CD4-positive, alpha-beta T cell treated with Interleukin-10 for 1 hour (primary cell): ENCODE measurements at regions not wholly inside any gene's neighbourhood (a gene's known extent, or its start where the extent isn't known, plus 50 kb on each side); places are given as distances from the start of the nearest gene placed in this dataset.

Experiments
- DNase-seq: peaks from one replicate; pipeline ENCODE4 v3.0.0-alpha.2; 2020

DNA sequence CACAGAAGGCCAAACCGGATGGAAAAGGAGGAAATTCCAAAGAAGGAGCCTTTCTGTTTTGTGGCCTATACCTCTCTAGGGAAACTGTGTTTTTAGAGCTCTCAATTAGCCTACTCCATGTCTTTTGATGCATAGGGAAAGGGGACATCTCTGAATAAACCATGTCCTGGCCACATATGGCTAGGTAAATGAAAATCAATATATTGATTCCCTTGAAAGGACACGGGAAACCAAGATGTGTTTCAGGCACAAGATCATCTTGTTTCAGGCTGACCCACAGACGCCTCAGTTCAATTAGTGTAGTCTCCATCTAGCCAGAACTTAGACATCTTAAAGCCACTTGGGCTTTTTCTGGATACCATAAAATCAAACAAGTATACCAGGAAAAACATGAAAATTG, 363.1 kb downstream of the ENC1 start:
- DNase-seq: no peak

DNA sequence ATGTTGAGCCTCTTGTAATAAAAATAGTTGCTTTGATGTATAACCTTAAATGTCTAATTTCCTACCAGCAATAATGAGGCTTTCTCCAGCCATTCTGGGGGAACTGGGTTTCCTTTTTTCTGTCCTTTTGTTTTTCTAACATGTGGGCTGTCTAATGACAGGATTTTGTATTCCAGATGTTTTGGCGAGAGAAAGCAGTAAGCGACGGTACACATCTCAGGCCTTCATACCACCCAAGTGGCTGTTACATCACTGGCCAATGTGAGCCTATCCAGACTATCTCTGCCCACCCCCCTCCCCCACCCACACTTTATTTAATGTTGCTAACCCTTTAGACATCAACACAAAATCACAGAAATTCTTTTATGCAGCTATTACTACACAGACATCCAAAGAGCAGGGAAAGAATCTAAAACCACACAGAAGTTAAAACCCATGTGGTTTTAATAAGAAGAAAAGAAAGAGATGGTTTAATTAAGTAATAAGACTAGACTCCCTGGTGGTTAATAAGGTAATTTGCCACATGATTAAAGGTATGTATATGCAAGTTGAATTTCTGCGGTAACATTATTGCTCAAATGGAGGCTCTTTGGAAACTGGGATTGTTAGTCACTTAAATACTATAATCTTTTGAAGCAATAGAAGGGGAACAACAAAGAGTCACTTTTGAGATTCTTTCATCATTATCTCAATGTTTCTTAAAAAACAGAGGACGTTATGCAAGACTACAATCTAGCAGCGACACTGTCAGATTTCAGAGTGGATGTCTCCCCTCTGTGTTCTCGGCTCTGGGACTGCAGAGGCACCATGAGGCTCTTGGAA, 365.1 kb downstream of the ENC1 start:
- no peak for DNase-seq

DNA sequence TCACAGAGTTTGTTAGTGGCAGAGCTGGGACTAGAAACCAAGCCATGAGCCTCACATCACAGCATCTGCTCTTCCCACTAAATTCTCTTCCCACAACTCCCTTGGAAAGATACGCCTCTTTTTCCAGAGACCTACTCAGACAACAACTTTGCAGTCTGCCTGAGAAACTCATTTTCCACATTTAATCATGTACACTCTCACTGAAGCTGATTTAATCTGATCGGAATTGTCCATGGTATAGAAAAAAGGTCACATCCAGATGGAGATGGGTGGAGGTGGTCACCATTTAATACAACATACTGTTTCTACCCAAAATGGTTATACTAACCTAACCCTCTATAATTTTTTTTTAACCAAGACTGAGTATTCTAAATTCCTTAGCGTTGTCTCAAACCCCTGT, 366.2 kb downstream of the ENC1 start:
- no peak for DNase-seq

DNA sequence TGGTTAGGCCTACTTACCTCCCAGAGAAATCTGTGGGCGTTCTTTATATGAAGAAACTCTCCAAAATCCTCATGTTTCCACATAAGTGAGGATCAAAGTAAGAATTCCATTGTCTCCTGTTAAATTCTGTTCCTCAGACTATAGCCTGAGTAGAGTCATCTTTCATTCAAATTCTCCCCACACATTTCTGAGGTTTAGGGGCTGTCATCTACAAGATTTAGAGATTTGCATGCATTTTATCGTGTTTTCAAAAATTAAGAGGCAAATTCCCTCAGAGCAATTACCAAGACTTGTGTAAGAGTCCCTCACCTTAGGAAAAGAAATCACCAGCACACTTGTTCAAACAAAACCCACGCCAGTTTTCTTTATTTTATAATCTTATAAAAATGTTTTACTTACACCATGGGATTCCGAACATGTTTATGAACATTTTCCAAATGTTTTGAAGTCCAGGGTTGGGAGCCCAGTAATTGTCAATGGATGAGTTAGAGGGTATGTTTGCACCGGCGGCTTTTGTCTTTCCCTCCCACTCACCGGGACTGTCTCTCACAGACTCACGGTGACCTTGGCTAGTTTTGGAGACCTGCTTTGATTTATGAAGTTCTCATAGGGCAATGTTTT, 367.6 kb downstream of the ENC1 start:
- DNase-seq: no peak

DNA sequence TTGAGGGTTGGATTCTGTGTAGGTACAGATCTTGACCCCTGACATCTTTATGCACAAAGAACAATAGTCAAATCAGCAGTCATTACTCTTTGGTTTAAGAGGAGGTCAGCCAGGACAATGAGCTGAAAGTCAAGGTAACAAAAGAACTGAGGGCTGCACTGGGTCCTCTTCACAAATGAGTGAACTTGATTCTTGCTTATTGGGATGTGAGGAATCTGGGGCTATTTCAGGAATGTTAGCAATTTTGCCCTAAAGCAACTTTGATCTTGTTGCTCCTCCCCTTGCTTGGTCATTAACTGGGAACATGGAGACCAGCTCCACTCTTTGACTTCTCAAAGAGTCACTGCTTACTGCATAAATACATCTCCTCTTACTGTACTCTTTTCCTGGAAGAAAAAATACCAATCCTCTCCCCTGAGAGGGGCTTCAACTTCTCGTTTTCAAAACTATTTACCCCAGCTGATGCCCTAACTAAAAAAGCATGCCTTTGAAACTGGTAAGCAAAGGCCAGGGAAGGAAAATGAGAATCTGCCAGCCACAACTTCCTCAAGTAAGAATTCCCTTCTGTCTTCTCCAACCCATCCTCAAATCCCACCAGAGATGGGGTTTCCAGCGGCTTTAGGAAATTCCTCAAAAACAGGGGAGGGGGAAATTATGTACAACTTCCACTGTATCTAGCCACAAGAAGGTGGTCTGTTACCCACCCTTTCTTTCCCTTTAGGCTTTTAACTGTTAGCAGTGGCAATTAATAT, 368.3 kb downstream of the ENC1 start:
- DNase-seq: no peak

DNA sequence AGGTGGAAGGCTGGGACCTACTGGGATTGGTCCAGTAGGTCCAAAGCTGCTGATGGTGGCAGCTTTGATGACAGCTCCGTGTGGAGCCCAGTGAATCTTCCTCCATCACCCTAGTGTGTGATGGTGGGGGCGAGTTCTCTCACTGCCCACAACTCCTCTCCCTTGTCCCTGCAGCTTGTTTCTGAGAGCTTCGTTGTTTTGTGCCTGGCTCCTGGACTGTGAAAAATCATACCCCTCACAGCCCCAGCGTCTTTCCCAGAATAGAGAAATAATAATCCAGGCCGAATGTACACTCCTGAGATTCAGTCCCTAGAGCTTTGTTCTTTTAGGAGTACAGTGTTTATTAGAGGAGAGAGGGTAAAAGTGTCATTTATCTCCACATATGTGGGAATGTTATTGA, 372.2 kb downstream of the ENC1 start:
- no peak for DNase-seq

DNA sequence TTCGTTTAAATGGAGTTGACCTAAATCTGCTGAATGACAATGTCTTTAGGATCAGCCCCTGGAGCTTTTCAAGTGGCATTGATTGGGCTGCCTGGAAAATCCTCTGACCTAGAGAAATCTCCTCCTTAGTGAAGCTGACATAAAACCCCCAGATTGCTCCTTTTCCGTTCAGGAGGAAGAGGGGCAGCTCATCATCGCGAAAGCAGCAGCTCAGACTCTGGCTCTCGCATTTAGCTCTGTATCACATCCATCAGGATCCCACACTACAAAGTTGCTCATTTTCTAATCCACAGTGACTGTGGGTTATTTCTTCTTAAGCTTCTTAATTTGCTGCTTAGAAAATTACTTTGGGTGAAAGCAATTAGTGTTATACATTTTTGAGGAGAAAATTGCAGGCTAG, 373.7 kb downstream of the ENC1 start:
- no peak for DNase-seq

DNA sequence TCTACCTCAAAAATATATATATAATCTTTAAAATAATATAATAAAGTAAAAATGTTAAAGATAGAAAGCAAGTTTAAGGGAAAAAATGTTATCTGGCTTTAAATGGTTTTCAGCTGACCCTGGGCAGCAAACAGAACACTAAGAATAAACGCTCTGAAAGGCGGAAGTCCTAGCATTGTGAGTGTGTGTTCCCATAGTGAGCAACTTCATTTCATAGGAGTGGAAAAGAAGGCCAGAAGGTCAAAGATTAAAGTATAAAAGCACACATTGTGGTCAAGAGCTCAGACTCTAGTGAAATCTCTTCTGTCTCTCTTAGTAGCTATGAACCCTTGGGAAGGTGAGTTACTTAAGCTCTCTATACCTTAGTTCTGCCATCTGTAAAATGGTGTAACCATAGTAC, 374.4 kb downstream of the ENC1 start:
- DNase-seq: no peak

DNA sequence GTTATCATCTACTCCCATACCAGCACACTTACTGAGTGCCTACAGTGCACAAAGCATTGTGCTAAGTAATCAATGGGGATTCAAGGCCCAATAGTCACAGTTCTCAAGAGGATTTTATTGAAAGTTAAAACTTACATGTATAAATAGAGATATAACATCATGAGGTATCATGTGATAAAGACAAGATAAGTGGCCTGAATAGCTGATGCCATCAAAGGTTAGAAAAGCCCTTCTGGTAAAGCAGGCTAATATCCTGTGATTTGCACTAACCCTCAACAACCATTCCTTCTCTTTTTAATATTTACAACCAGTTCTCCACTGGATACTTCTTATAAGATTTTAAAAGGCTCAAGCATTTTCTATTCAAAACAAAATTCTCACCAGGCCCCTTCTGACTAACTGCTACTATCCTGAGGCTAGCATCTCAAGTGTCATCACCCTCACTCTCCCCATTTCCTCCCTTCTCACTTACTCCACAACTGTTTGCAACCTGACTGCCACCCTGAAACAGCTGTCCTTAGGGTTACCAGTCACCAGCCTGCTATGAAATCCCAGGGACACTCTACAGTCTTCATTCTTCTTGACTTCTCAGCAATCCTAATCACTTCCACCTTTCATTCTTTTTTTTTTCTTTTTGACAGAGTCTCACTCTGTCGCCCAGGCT, 377.9 kb downstream of the ENC1 start:
- DNase-seq: no peak

DNA sequence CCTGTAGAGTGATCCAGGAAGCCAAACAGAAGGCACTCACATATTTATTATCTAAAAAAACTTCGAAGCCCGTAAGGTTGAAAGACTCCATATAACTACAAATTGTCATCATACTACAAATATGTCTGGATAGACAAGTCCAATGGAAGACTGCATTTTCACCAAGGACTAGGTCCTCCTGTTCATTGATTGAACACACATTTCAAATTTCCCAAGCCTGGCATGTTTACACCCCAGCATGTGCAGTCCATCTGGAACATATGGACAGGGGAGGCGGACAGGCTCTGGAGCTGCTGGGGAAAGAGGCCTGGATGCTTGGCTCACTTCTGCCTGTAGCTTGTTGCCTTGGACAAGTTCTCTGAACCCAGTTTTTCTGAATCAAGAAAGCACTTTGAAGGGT, 378.7 kb downstream of the ENC1 start:
- DNase-seq: no peak

DNA sequence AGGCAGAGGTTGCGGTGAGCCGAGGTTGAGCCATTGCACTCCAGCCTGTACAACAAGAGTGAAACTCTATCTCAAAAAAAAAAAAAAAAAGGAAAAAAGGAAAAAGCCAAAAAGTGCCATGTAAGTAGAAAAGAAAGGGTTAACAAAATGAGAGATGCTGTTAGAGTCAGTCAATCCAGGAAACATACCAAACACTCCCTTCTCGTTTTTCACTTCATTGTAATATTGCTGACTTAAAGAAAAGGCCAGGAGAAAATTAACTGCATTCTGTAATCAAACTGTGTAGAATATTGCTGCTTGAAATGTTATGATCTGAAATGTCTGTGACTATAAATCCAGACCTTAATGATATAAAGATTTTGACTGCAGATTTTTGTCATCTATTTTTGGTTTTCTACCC, 379.1 kb downstream of the ENC1 start:
- DNase-seq: no peak

DNA sequence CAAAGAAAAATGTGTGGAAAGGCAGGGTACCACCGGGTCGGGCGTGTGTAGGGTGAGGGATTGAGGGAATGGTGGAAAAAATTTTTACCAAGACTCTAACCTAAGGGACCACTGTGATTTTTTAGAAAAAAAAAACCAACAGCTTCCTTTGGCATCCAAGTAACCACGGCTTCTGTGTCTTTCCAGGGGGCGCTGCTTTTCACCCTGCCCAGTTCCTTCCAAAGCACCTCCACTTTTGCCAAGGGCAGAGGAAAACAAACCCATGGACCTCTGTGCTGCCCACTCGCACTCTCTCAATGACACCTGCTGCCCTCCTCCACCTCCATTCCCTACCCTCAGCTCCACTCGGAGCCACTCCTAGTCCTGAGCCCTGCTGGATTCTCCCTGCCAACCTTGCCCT, 381.0 kb downstream of the ENC1 start:
- DNase-seq: no peak

DNA sequence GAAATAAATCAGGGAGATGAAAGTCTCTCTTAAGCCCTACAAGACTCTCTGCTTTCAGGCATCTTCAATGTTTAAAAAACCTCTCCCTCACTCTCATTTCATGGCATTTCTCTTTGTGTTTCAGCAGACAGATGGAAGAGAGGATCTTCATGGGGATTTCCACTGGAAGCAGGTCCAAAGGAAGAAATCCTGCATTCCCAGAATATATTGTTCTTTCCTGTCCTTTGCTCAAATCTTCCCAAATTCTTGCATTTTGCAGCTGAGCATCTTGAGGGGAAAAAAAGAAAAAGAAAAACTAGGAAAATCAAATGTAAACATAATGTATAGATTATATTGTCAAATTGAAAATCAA, 382.2 kb downstream of the ENC1 start:
- no peak for DNase-seq

DNA sequence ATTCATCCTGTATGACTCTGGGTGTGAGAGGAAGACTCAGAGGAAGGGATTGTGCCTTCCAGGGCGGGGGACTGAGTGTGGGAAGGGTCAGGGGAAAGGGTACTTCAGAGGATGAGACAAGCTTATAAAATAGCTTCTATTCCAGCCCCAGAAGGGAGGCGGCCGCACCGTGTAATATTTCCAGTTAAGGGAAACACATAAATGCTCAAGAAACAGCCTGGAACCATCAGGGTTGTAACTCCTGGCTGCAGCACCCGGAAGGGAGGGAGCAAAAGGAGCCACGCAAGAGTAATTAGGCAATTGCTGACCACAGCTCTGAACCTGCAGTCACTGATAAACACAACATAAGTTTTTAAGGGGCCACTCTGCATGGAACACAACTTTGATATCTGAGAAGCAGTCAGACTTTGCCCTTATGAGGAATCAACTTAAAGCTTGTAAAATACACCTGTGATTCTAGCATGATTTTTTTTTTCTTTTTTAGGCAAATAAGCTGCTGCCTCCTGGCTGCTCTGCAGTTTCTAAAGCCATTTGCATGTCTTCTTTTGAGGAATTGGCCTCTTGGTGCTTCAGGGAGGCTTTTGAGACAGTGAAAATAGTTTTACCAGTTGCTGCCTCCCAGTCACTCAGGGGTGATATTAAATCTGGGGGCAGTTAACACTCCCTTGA, 382.7 kb downstream of the ENC1 start:
- no peak for DNase-seq

DNA sequence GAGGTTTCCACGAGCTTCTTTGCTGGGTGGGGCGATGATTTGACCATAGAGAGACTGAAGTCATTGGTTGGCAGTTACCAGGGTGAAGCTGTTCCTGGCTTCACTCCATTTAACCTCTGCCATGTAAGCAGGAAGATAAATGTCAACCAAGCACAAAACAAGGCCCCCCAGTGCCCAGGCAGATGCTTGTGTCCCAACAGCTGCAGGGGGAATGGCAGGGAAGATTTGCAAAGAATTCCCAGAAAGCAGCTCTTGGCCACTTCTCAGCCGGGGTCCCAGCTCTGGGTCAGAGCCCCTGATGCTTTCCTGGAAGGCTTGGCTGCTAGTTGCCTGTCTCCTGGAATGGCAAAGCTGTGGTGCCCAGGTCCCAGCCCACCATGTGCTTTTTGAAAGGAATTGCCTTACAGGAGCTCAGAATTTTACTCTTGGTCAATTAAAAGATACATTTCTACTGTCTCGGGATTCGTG, 383.4 kb downstream of the ENC1 start:
- DNase-seq: no peak

DNA sequence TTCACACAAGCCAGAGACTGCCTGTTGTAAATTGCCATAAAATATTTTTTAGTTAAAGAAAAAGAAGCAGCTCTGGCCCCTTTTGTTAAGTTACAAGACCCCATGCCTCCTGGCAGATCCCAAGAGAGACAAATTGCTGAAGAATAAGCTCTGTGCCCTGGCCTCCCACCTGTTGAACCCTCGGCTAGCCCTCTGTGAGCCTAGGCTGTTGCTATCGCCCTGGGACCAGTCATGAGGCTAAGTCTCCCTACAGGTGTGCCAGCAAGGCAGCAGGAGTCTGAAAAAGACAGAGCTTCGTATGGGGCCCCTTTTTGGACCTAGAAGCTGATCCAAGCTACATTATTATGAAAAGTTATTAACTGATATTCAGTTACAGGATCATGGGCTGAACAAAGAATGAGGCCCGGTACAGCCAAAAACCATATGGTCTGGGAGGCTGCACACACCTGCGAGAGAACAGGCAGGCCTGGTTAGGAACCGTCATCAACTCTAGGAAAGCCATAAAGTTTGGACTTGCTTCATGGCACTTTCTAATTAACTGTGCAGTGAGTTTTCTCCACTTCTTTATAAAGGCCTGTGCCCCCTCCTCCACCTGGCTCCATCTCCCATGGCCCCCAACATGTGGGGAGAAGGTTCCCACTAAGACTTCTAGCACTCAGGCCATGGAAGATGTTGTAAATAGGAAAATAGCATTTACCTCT, 384.7 kb downstream of the ENC1 start:
- DNase-seq: no peak

DNA sequence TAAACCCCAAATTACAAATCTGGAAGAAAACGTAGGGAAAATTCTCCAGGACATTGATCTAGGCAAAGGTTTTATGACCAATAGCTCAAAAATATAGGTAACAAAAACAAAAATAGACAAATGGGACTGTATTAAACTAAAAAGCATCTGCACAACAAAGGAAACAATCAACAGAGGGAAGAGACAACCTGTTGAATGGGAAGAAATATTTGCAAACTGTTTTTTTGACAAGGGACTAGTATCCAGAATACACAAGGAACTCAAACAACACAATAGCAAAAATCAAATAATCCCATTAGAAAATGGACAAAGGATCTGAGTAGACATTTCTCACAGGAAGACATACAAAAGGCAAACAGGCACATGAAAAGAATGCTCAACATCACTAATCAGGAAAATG, 386.3 kb downstream of the ENC1 start:
- no peak for DNase-seq

DNA sequence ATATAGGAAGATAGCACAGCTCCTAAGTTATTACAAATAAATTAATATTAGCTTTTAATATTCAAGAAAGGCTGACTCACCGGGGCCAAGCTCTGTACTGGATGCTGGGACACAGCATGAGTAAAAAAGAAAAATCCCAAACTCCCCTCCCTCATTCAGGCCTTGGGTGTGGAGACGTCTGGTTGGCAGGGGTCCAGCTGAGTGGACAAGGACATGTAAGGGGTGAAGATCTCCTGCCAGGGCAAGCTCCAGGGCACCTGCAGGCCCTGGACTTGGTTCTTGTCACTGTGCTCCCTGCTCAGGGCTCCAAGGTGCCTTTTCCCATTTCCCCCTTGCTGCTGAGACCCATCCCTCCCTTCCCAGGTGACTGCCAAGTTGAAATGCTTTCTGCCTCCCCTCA, 388.5 kb downstream of the ENC1 start:
- no peak for DNase-seq

DNA sequence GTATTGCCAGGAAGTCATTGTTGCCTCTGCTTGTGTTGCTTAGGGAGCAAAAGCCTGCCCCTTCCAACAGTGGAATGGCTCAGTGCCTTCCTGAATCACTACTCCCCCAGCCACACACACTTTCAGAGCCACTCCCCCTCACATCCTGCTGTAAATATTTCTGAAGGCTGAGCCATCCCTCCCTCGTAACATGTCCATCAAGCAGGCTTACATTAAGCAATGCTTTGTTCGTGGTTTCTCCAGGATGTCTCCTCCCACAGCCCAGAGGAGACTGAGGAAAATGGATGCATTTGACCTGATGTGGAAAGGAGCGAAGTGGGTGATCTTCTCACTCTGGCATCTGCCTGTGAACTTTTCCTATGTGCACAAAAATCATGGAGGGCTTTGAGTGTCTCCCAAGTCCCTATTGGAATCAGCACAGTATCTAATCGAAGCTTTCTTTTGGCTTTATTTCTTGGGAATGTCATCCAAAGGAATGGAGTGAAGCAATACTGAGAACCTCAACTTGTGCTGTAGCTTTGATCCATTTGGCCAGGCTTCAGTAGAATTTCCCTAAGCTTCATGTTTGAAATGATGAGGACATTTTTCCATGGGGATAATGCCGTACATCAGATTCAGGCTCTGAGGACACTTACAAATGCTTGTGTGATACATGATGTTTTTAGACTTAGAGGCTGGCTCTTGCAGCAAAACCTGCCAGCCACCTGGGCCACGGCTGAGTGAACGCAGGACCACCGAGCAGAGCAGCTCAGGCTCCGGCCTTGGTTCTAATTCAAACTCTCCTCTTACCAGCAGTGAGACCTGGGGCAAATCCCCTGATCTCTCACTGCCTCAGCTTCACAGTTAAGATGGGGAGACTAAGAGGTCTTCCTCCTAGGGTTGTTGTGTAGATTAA, 389.1 kb downstream of the ENC1 start:
- DNase-seq: no peak

DNA sequence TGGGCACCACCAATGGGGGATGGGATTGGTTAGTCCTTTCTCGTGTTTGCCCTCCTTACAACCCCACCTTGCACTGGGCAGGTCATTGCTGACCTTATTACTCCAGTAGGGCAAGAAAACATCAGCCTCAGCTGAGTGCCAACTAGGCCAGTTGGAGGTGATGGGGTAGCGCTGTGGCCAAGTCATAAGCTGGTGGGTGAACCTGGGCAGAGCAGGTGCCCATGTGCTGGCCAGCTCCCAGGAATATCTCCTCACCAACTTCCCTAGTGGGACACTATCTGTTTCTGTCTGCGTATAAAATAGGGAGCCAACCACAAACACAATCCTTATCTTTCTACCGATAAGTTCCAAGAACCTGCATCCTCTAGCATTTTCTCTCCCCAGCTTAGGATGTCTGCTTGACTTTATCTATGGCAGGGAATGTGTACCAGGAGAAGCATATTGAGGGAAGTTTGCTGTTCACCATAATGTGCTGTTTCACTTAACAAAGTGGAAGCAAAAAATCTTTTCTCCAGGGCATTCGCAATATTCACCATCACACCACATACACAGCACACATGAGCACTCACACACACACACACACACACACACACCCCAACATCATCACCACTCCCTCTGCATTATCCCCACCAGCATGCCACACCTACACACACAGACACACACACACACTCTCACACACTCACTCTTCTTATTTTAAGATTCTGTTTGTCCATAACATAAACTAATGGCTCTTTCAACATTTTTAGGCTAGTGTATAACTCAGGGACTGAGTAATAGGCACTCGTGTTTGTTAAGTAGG, 390.0 kb downstream of the ENC1 start:
- DNase-seq: no peak
